Spleen (tissue), 11 donors: ENCODE measurements at regions not wholly inside any gene's neighbourhood (a gene's known extent, or its start where the extent isn't known, plus 50 kb on each side); places are given as distances from the start of the nearest gene placed in this dataset.

ENCODE experiments used
- DNase-seq: peaks from one replicate; pipeline ENCODE4 v3.0.0-alpha.2; 2020
- H3K27ac ChIP-seq, 8 donors: fragments of 200-600 bp; sonication (generic) in 7 of 8; 1 replicate in 4 of 8; 2 replicates in 4 of 8; pipeline versions ENCODE4 v1.5.0 to v1.8.0; 2016 to 2021; ENCODE audit warnings: inconsistent platforms in 4 of 8, mild to moderate bottlenecking in 4 of 8, moderate library complexity in 1 of 8
- H3K27me3 ChIP-seq, 7 donors: fragments of 200-600 bp; sonication (generic) in 6 of 7; replicated peaks in 1 of 7; 1 replicate in 4 of 7; 2 replicates in 3 of 7; pipeline versions ENCODE4 v1.5.0 to v1.8.0; 2016 to 2021; ENCODE audit warnings: inconsistent platforms in 3 of 7, mild to moderate bottlenecking in 1 of 7
- H3K36me3 ChIP-seq, 6 donors: fragments of 200-600 bp; sonication (generic) in 5 of 6; 1 replicate in 4 of 6; 2 replicates in 2 of 6; pipeline versions ENCODE4 v1.5.0 to v1.8.0; 2016 to 2021; ENCODE audit warnings: inconsistent platforms in 2 of 6
- H3K4me1 ChIP-seq, 6 donors: fragments of 200-600 bp; sonication (generic) in 5 of 6; 1 replicate in 3 of 6; 2 replicates in 3 of 6; pipeline versions ENCODE4 v1.5.0 to v1.8.0; 2016 to 2021; ENCODE audit warnings: inconsistent platforms in 3 of 6
- H3K4me3 ChIP-seq, 8 donors: fragments of 200-600 bp; sonication (generic) in 7 of 8; 1 replicate in 4 of 8; 2 replicates in 4 of 8; pipeline versions ENCODE4 v1.5.0 to v1.8.0; 2016 to 2021; ENCODE audit warnings: inconsistent platforms in 4 of 8, mild to moderate bottlenecking in 4 of 8, moderate library complexity in 2 of 8
- H3K9me3 ChIP-seq, 8 donors: fragments of 200-600 bp; sonication (generic) in 7 of 8; 1 replicate in 4 of 8; 2 replicates in 4 of 8; pipeline versions ENCODE4 v1.5.0 to v1.8.0; 2016 to 2021; ENCODE audit warnings: inconsistent platforms in 4 of 8
- POLR2A ChIP-seq, 3 donors: fragments of 450-650 bp; IDR thresholded peaks; one replicate each; pipeline ENCODE4 v1.5.1; 2017; ENCODE audit warnings: antibody characterized with exemption in 3 of 3, mild to moderate bottlenecking in 1 of 3
- POLR2AphosphoS5 ChIP-seq, 3 donors: sonication (generic); formaldehyde crosslinking; IDR thresholded peaks; one replicate each; pipeline ENCODE4 v1.5.1; 2017; ENCODE audit warnings: antibody characterized with exemption in 3 of 3
- WGBS, 5 donors: extraction: QIAGEN DNeasy Blood & Tissue Kit in 3 of 5; methylation state at CpG; one replicate each; pipeline versions ENCODE4 v1.1.5 to v1.1.7; 2013 to 2018; 5-methylcytosine and 5-hydroxymethylcytosine counted together
- intact Hi-C: fragments of 100-400 bp; cut with DNase I; formaldehyde crosslinking; loops from one replicate; pipeline ENCODE4 v1.15.0; 2023; ENCODE audit warnings: low total_unique reads
- TF ChIP-seq, protein P1 (sequence below), 11 experiments: fragments of 200-600 bp in 7 of 11; fragments of 450-650 bp in 4 of 11; sonication (generic) in 4 of 11; IDR thresholded peaks in 8 of 11; conservative IDR thresholded peaks in 3 of 11; 1 replicate in 7 of 11; 2 replicates in 4 of 11; pipeline versions ENCODE4 v1.4.0 to v1.8.0; 2016 to 2021; ENCODE audit warnings: antibody characterized with exemption in 11 of 11, inconsistent platforms in 4 of 11, mild to moderate bottlenecking in 1 of 11
- donor health status: healthy with polysubstance abuse.
- donor health status: DM: no; HTN: no; CAD: no; lungs with moderate emphysema.
- donor health status: DM: no; HTN: no; CAD: no.
- donor health status: Bipolar disorder and iron deficiency.
- donor health status: healthy.
- donor health status: DM: no; HTN: no; CAD: no.
- donor health status: DM: yes; HTN: yes; CAD: no.

DNA sequence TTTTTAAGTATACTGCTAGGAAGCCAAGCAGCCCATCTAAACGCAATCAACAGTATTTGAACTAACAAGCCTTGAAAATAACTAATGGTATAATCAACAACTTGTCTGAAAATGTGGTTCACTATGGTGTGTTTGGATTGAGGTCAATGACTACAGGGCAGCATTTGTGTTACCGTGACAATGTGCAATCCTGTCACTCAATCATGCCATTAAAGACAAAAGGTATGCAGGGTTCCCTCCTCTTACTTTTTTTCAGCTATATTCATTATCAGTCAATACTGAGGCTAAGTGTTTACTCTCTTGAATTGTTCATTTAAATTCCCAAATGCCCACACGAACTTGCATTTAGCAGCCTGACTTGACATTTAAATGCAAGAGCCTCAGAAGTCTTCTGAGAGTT lies 1099.3 kb upstream of the EPHA6 start:
- H3K4me1 ChIP-seq, result no peaks in the 10 kb centered on the region
- intact Hi-C loops, result no loop called here
- no peak overlapping the region for H3K27ac ChIP-seq
- WGBS, 5 donors, result 51 to 72% (median 71%) methylated on average over 3 of the region's 3 CpGs
- no peaks in the 10 kb centered on the region for H3K36me3 ChIP-seq
- TF ChIP-seq POLR2AphosphoS5 (IDR thresholded peaks at IDR 0.05), result no peak
- TF ChIP-seq, protein P1, sequence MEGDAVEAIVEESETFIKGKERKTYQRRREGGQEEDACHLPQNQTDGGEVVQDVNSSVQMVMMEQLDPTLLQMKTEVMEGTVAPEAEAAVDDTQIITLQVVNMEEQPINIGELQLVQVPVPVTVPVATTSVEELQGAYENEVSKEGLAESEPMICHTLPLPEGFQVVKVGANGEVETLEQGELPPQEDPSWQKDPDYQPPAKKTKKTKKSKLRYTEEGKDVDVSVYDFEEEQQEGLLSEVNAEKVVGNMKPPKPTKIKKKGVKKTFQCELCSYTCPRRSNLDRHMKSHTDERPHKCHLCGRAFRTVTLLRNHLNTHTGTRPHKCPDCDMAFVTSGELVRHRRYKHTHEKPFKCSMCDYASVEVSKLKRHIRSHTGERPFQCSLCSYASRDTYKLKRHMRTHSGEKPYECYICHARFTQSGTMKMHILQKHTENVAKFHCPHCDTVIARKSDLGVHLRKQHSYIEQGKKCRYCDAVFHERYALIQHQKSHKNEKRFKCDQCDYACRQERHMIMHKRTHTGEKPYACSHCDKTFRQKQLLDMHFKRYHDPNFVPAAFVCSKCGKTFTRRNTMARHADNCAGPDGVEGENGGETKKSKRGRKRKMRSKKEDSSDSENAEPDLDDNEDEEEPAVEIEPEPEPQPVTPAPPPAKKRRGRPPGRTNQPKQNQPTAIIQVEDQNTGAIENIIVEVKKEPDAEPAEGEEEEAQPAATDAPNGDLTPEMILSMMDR (IDR thresholded peaks at IDR 0.05 in 8 of 11, conservative IDR thresholded peaks at IDR 0.05 in 3 of 11), result no peak
- TF ChIP-seq POLR2A (IDR thresholded peaks at IDR 0.05), result no peak
- no peaks in the 10 kb centered on the region for H3K27me3 ChIP-seq
- H3K9me3 ChIP-seq, result no peaks in the 10 kb centered on the region
- H3K4me3 ChIP-seq, result no peak overlapping the region
- DNase-seq, result no peak

DNA sequence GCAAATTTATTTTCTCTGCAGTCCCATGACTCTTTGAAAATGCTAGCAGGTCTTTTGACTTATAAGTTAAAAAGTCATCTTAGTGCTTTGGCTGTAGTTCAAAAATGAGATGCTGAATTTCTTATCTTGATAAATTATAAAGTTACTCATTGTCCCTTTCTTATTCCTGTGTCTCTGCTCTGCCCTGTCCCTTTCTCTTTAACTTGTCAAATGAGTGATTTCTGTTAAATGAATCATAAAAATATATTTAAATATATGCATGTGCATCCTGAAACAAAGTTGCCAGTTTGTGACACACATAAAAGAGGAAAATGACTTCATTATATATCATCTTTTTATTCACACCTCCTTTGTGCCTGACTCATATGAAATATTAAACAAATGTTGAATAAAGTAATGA lies 1097.3 kb upstream of the EPHA6 start:
- intact Hi-C loops, result no loop called here
- TF ChIP-seq POLR2AphosphoS5 (IDR thresholded peaks at IDR 0.05), result no peak
- TF ChIP-seq POLR2A (IDR thresholded peaks at IDR 0.05), result no peak
- TF ChIP-seq, protein P1 (IDR thresholded peaks at IDR 0.05 in 8 of 11, conservative IDR thresholded peaks at IDR 0.05 in 3 of 11), result no peak
- no peak for DNase-seq
- Histone ChIP-seq H3K4me1 (no peaks in the 10 kb centered on the region), H3K36me3 (no peaks in the 10 kb centered on the region), H3K9me3 (no peaks in the 10 kb centered on the region), H3K27me3 (no peaks in the 10 kb centered on the region), H3K4me3 (no peak overlapping the region), H3K27ac (no peak overlapping the region)

DNA sequence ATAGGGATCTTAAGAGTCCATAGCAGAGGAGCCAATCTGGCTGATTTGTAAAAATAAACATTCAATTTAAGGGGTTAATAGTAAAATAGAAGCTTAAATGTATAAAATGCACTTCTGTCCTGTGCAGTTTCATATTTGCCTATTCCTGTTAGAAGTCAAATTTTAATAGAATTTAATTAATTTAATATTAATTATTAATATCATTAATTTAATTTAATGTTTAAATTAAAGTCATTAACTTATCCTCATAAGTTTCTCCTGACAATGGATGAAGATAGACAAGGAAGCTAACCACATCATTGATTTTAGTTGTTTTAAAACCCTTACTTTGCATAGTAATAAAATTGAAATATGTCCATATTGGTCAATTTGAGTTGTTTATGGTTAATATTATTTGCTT lies 1096.2 kb upstream of the EPHA6 start:
- H3K27me3 ChIP-seq, result no peaks in the 10 kb centered on the region
- H3K4me1 ChIP-seq, result no peaks in the 10 kb centered on the region
- H3K36me3 ChIP-seq, result no peaks in the 10 kb centered on the region
- no peak overlapping the region for H3K27ac ChIP-seq
- no peaks in the 10 kb centered on the region for H3K9me3 ChIP-seq
- intact Hi-C loops, result no loop called here
- no peak overlapping the region for H3K4me3 ChIP-seq
- TF ChIP-seq, protein P1 (IDR thresholded peaks at IDR 0.05 in 8 of 11, conservative IDR thresholded peaks at IDR 0.05 in 3 of 11), result no peak
- no peak for TF ChIP-seq POLR2AphosphoS5 (IDR thresholded peaks at IDR 0.05)
- no peak for TF ChIP-seq POLR2A (IDR thresholded peaks at IDR 0.05)
- DNase-seq, result no peak

DNA sequence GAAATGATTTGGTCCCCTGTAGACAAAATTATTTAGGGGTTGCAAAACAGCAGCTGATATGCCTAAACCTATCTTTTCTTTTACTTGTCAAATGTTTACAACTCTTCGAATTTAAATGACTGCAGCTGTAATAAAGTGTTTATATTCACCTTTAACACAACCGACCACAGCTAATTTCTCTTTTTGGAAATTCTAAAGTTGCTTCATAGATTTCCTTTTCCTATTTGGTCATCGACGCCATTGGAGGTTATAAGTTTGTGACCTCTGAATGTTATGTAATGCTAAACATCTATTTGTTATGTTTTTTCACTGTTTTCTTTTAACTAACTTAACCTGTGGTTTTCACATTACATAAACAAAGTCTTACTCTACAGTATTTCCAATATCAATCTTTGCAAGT lies 1094.9 kb upstream of the EPHA6 start:
- no peak for DNase-seq
- H3K4me1 ChIP-seq, result no peaks in the 10 kb centered on the region
- TF ChIP-seq, protein P1 (IDR thresholded peaks at IDR 0.05 in 8 of 11, conservative IDR thresholded peaks at IDR 0.05 in 3 of 11), result no peak
- WGBS, 5 donors, result 58 to 79% (median 61%) methylated on average over 4 of the region's 4 CpGs
- H3K9me3 ChIP-seq, result no peaks in the 10 kb centered on the region
- H3K36me3 ChIP-seq, result no peaks in the 10 kb centered on the region
- peak overlapping the region in 1 of 8 donors; percentile 35 for H3K27ac ChIP-seq
- no peaks in the 10 kb centered on the region for H3K27me3 ChIP-seq
- intact Hi-C loops, result no loop called here
- no peak overlapping the region for H3K4me3 ChIP-seq
